WTC11 (cell line): ENCODE measurements at regions not wholly inside any gene's neighbourhood (a gene's known extent, or its start where the extent isn't known, plus 50 kb on each side); places are given as distances from the start of the nearest gene placed in this dataset.
"Not testable (repeated sequence)": the region's sequence is repeated elsewhere in the genome, so short reads cannot be mapped to it uniquely, and the experiment has no call there.

Experiments
- EMX1 ChIP-seq: fragments of 250-450 bp; sonication (Bioruptor Pico); IDR thresholded peaks from 2 replicates; pipeline ENCODE4 v1.8.0; 2021; ENCODE audit warnings: mild to moderate bottlenecking
- TF ChIP-seq, protein P1 (sequence below): fragments of 200-600 bp; IDR thresholded peaks from 2 replicates; pipeline ENCODE4 v1.8.0; 2022; ENCODE audit warnings: antibody characterized with exemption

DNA sequence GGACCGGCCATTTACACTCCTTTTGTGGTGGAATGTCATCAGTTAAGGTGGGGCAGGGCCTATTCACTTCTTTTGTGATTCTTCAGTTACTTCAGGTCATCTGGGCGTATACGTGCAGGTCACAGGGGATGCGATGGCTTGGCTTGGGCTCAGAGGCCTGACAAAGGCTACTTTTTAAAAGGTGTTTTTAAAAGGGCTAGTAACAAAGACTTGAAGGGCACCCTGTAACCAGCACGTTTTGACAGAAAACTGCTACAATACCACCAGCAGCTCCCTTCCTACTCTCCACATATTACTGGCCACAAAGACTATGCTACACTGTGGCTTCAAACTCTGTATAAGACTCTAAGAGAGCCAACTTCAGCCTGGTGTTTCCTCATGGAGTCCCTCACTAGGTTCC, 151.6 kb upstream of the KCTD3 start:
- TF ChIP-seq, protein P1, sequence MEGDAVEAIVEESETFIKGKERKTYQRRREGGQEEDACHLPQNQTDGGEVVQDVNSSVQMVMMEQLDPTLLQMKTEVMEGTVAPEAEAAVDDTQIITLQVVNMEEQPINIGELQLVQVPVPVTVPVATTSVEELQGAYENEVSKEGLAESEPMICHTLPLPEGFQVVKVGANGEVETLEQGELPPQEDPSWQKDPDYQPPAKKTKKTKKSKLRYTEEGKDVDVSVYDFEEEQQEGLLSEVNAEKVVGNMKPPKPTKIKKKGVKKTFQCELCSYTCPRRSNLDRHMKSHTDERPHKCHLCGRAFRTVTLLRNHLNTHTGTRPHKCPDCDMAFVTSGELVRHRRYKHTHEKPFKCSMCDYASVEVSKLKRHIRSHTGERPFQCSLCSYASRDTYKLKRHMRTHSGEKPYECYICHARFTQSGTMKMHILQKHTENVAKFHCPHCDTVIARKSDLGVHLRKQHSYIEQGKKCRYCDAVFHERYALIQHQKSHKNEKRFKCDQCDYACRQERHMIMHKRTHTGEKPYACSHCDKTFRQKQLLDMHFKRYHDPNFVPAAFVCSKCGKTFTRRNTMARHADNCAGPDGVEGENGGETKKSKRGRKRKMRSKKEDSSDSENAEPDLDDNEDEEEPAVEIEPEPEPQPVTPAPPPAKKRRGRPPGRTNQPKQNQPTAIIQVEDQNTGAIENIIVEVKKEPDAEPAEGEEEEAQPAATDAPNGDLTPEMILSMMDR, result not testable (repeated sequence)
- not testable (repeated sequence) for TF ChIP-seq EMX1 (CRISPR knock-in tag)
